HG02885 (cell line): ENCODE measurements at regions not wholly inside any gene's neighbourhood (a gene's known extent, or its start where the extent isn't known, plus 50 kb on each side); places are given as distances from the start of the nearest gene placed in this dataset.
"Not testable (repeated sequence)": the region's sequence is repeated elsewhere in the genome, so short reads cannot be mapped to it uniquely, and the experiment has no call there.

Experiments used
- ATAC-seq: cut with Tn5 transposase; IDR thresholded peaks from one replicate; pipeline ENCODE4 v1.9.1; 2021; ENCODE audit warnings: mild to moderate bottlenecking; ENCODE audit not compliant: unreplicated experiment, poor library complexity

- ATAC-seq, result no peak
Measured at GRCh38 chr7:115183431-115184057, 261.6 kb downstream of the MDFIC start.

- no peak for ATAC-seq
Measured at GRCh38 chr7:115178835-115179234, 256.9 kb downstream of the MDFIC start.

- ATAC-seq, result no peak
Measured at GRCh38 chr7:115177823-115178222, 255.9 kb downstream of the MDFIC start.

- ATAC-seq, result no peak
Measured at GRCh38 chr7:115177103-115177502, 255.2 kb downstream of the MDFIC start.

GRCh38 chr7:115172397-115172796 is 250.5 kb downstream of the MDFIC start:
- ATAC-seq, result not testable (repeated sequence)

- ATAC-seq, result no peak
Measured at GRCh38 chr7:115153769-115154477, 232.0 kb downstream of the MDFIC start.

- ATAC-seq, result no peak
Measured at GRCh38 chr7:115153176-115153575, 231.3 kb downstream of the MDFIC start.

GRCh38 chr7:115146148-115146547 is 224.3 kb downstream of the MDFIC start:
- ATAC-seq, result no peak

- ATAC-seq, result peak; percentile 83
Measured at GRCh38 chr7:115145512-115145911, 223.6 kb downstream of the MDFIC start.

- no peak for ATAC-seq
Measured at GRCh38 chr7:115137816-115138215, 215.9 kb downstream of the MDFIC start.

- ATAC-seq, result no peak
Measured at GRCh38 chr7:115136796-115137443, 215.0 kb downstream of the MDFIC start.

- ATAC-seq, result peak; percentile 92
Measured at GRCh38 chr7:115135769-115136410, 214.0 kb downstream of the MDFIC start.

- no peak for ATAC-seq
Measured at GRCh38 chr7:115135146-115135545, 213.3 kb downstream of the MDFIC start.

GRCh38 chr7:115133248-115133647 is 211.4 kb downstream of the MDFIC start:
- no peak for ATAC-seq

- ATAC-seq, result no peak
Measured at GRCh38 chr7:115132096-115132495, 210.2 kb downstream of the MDFIC start.

- ATAC-seq, result no peak
Measured at GRCh38 chr7:115128154-115128553, 206.3 kb downstream of the MDFIC start.

GRCh38 chr7:115127399-115128021 is 205.6 kb downstream of the MDFIC start:
- no peak for ATAC-seq

- no peak for ATAC-seq
Measured at GRCh38 chr7:115125750-115126149, 203.9 kb downstream of the MDFIC start.

- no peak for ATAC-seq
Measured at GRCh38 chr7:115125312-115125711, 203.4 kb downstream of the MDFIC start.

- no peak for ATAC-seq
Measured at GRCh38 chr7:115124409-115124939, 202.6 kb downstream of the MDFIC start.
